ENCODE measurements at regions not wholly inside any gene's neighbourhood (a gene's known extent, or its start where the extent isn't known, plus 50 kb on each side); places are given as distances from the start of the nearest gene placed in this dataset.
A peak's percentile ranks its signal among the peaks of the same experiment; 100 is the strongest.

DNA sequence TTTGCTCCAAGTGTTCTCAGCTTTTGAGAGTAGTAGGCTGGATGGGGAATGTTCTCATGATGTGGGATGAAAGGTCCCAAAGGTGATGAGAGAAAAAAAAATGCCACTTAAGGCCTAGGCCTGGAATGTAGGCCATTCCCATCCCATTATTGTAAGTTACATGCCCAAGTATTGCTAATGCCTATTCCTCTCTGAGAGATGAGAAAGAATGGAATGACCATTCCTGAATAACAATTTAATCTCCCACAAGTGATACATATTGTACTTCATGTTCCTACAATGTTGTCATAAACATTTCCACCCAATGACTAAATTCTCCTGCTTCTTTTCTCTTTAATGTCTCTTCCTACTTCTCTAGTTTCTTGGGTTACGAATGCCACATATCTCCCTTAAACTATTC lies 102.8 kb upstream of the KCNJ16 start:
- H3K4me3 ChIP-seq: no peak overlapping the region
- in situ Hi-C loops (cut with MboI; ENCODE audit: low pct_unique_long_range_greater_than_20kb in 2 of 9, low sequenced_read_pairs in 9 of 9, unreplicated experiment in 9 of 9): loop anchor here in 1 of 9 experiments (25.0 kb wide), 1 partner anchor 110 kb away; no protein-coding TSS in a partner anchor
- H3K27ac ChIP-seq: no peak overlapping the region
- no peak for ATAC-seq (replicated peaks in 6 of 8)
- WGBS, 10 experiments: 43 to 100% (median 100%) methylated on average over 1 of the region's 1 CpG; no CpG with 5 or more reads in 1 of the 10 experiments
- H3K4me1 ChIP-seq (replicated peaks in 1 of 2): no peaks in the 10 kb centered on the region

DNA sequence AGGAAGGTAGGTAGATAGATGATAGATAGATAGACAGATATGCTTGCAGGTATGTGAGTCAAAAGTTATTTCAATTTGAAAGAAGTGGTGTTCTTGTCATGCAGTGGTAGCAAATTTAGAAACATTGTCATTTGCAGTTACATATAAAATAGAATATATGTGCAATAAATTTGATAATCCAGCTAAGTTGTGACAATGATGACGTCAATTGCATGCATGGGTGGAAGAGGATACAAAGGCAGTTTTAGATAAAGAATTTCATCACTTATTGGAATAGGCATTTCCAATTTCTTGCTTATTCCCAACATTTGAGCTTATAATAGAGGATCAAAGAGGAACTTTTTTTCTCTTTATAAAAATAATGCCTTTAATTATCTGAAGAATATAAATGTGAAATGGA lies 99.2 kb upstream of the KCNJ16 start:
- no peak overlapping the region for H3K4me3 ChIP-seq
- in situ Hi-C loops (cut with MboI; ENCODE audit: low pct_unique_long_range_greater_than_20kb in 2 of 9, low sequenced_read_pairs in 9 of 9, unreplicated experiment in 9 of 9): no loop called here
- no peak for ATAC-seq (replicated peaks in 6 of 8)
- no peak overlapping the region for H3K27ac ChIP-seq
- 50 to 100% (median 72%) methylated on average over 1 of the region's 1 CpG; no CpG with 5 or more reads in 2 of the 10 experiments for WGBS, 10 experiments
- no peaks in the 10 kb centered on the region for H3K4me1 ChIP-seq (replicated peaks in 1 of 2)

DNA sequence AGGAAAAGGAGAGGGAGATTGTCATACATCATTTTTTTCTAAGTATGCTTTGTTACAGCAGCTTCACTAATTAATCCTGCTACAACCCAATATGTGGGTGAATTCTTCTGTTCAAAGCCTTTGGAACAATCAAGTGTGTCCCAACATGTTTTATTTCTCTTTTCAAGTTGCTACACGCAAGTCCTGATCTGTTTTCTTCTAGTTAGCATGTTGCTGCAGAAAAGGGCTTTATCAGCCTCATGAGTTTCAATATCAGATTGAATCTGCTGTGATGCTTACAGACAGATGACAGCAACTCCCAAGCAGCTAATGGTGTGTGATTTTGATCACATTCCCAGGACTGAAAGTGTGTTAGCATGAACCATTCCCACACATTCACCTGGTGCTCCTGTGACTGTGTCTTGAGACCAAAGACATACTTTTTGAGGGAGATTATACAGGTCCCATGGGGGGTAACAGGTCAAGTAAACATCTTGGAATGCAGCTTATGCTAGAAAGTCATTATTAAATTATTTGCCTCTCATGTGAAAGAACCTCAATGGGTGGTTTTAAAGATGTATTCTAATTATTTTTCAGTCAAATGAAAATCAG lies 96.9 kb upstream of the KCNJ16 start:
- 27 to 100% (median 100%) methylated on average over 1 of the region's 1 CpG; no CpG with 5 or more reads in 4 of the 10 experiments for WGBS, 10 experiments
- Histone ChIP-seq H3K4me3 (no peak overlapping the region), H3K27ac (no peak overlapping the region), H3K4me1 (replicated peaks in 1 of 2) (no peaks in the 10 kb centered on the region)
- no peak for ATAC-seq (replicated peaks in 6 of 8)
- in situ Hi-C loops (cut with MboI; ENCODE audit: low pct_unique_long_range_greater_than_20kb in 2 of 9, low sequenced_read_pairs in 9 of 9, unreplicated experiment in 9 of 9): no loop called here

DNA sequence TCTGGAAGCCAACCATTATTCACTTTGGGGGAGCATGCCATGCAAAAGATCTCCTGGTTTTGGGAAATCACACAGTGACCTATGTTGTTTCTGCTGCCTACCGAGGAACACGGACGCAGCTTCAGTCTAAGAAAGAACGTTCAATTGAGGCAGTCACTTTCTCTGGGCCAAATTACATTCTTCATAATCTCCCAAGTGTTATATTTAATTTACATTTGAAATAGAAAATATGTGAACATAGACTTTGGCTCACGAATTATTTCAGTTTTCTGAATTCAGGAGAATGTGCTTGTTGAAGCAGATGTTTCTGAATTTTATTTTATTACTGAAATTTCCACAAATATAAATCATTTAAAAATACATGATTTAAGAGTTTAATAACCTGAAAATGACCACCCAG lies 93.6 kb upstream of the KCNJ16 start:
- 36 to 100% (median 80%) methylated on average over 1 to 5 of the region's 5 CpGs for WGBS, 10 experiments
- Histone ChIP-seq H3K27ac (no peak overlapping the region), H3K4me3 (no peak overlapping the region), H3K4me1 (replicated peaks in 1 of 2) (no peaks in the 10 kb centered on the region)
- ATAC-seq (replicated peaks in 6 of 8): no peak
- in situ Hi-C loops (cut with MboI; ENCODE audit: low pct_unique_long_range_greater_than_20kb in 2 of 9, low sequenced_read_pairs in 9 of 9, unreplicated experiment in 9 of 9): no loop called here

DNA sequence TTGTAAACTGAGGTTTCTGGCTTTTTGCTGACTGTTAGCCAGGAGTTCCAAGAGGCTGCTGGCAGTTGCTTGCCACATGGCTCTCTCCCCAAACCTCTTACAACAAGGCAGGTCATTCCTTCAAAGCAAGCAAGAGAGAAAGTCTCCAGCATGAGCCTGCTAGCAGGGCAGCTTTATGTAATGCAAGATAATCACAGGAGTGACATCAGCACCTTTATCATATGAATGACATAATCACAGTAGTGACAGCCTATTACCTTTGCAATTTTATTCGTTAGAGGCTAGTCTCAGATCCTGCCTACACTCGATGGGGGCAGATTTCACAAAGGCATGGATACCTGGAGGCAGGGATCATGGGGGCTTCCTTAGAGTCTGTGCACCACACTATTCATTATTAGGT lies 79.5 kb upstream of the KCNJ16 start:
- 50 to 94% (median 89%) methylated on average over 1 to 2 of the region's 2 CpGs; no CpG with 5 or more reads in 3 of the 10 experiments for WGBS, 10 experiments
- Histone ChIP-seq H3K4me3 (no peak overlapping the region), H3K4me1 (replicated peaks in 1 of 2) (no peaks in the 10 kb centered on the region), H3K27ac (no peak overlapping the region)
- peak in 2 of 8 experiments; percentile 51 to 59 for ATAC-seq (replicated peaks in 6 of 8)
- in situ Hi-C loops (cut with MboI; ENCODE audit: low pct_unique_long_range_greater_than_20kb in 2 of 9, low sequenced_read_pairs in 9 of 9, unreplicated experiment in 9 of 9): no loop called here

DNA sequence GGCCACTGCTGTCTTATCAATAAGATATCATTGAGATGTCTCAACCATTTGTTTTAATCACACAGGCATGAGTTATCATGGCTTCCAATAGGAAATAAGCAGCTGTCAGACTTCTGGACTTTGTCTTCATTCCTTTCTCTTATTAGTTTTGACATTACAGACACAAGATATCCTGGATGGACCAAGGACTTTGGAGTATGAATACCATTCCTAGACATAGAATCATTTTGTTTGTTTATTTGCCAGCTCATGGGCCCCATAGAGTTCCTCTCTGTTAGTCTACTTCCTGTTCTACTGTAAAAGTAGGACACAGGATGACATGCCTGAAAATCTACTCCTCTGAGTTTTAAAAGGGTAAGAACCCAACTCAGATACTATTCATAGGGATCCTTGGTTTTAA lies 77.7 kb upstream of the KCNJ16 start:
- Histone ChIP-seq H3K27ac (no peak overlapping the region), H3K4me1 (replicated peaks in 1 of 2) (no peaks in the 10 kb centered on the region), H3K4me3 (no peak overlapping the region)
- no peak for ATAC-seq (replicated peaks in 6 of 8)
- in situ Hi-C loops (cut with MboI; ENCODE audit: low pct_unique_long_range_greater_than_20kb in 2 of 9, low sequenced_read_pairs in 9 of 9, unreplicated experiment in 9 of 9): no loop called here

DNA sequence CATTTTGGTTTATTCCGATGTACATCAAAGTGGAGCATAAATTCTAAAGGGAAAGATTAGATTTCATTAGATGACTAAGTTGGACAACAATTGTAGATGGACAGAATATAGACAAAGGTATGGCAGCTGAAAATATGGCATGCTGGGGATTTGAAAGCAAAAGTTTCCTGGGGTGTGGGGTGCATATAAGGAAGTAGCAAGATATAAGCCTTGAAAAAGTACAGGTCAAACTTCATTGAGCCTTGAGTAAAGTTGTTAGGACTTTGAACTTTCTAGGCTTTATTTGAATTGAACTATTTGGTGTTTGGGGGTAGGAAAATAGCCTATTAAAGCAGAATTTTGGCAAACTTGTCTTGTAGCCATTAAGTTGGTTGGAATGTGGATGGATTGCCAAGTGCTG lies 75.8 kb upstream of the KCNJ16 start:
- 11 to 100% (median 83%) methylated on average over 1 of the region's 1 CpG; no CpG with 5 or more reads in 1 of the 10 experiments for WGBS, 10 experiments
- no peak for ATAC-seq (replicated peaks in 6 of 8)
- Histone ChIP-seq H3K27ac (no peak overlapping the region), H3K4me1 (replicated peaks in 1 of 2) (no peaks in the 10 kb centered on the region), H3K4me3 (no peak overlapping the region)
- in situ Hi-C loops (cut with MboI; ENCODE audit: low pct_unique_long_range_greater_than_20kb in 2 of 9, low sequenced_read_pairs in 9 of 9, unreplicated experiment in 9 of 9): no loop called here

DNA sequence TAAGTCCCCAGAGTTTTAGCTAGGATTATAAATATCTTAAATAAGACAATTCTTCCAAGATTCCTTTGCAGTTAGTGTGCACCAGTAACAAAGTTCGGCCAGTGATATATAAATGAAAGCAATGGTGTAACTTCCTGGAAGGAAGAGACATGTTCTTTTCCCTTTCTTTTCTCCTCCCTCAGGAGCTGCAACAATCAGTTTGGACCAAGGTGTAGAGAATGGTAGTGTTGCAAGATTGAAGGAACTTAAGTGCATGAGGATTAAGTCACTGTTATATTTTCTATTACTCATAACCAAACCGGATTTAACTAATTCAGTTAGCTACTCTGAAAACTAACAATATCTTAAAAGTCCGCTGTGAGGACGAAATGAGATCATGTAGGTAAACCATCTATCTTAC lies 68.9 kb upstream of the KCNJ16 start:
- no peak overlapping the region for H3K4me3 ChIP-seq
- WGBS, 10 experiments: 32 to 100% (median 85%) methylated on average over 1 to 4 of the region's 4 CpGs
- ATAC-seq (replicated peaks in 6 of 8): no peak
- H3K4me1 ChIP-seq (replicated peaks in 1 of 2): no peaks in the 10 kb centered on the region
- in situ Hi-C loops (cut with MboI; ENCODE audit: low pct_unique_long_range_greater_than_20kb in 2 of 9, low sequenced_read_pairs in 9 of 9, unreplicated experiment in 9 of 9): no loop called here
- no peak overlapping the region for H3K27ac ChIP-seq

DNA sequence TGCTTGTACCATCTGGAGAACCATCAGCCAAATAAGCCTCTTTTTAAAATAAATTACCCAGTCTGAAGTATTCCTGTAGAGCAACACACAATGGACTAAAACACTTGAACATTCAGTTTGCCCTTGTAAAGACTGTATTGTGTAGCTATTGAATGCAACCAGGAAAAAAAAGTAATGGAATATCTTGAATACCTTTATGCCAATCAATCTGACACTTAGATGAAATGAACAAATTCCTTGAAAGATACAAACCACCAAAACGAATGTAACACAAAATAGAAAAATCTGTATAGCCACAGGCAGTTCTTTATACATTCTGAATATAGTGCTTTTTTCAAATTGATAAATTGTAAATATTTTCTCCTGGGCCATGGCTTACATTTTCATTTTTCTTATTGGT lies 63.3 kb upstream of the KCNJ16 start:
- H3K27ac ChIP-seq: no peak overlapping the region
- H3K4me1 ChIP-seq (replicated peaks in 1 of 2): no peaks in the 10 kb centered on the region
- no peak overlapping the region for H3K4me3 ChIP-seq
- in situ Hi-C loops (cut with MboI; ENCODE audit: low pct_unique_long_range_greater_than_20kb in 2 of 9, low sequenced_read_pairs in 9 of 9, unreplicated experiment in 9 of 9): no loop called here
- no peak for ATAC-seq (replicated peaks in 6 of 8)
- WGBS, 10 experiments: 0 to 83% (median 20%) methylated on average over 1 of the region's 1 CpG; no CpG with 5 or more reads in 1 of the 10 experiments

DNA sequence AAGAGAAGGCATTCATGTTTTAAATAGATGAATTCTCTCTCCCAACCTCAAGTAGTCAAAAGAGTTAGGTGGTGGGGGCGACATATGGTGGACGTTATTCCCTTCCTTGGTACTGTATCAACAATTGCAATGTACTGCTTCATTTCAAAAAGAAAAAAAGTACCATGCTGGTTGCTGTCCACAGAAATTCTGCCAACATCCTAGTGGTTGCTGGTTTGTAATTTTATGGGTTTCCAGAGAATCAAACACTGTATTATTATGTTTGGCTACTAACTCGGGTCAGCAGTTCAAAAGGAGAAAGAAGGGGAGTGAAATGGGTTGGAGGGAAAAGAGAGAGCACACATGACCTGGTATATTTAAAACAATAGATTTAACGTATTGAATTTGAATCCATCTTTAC lies 61.1 kb upstream of the KCNJ16 start:
- WGBS, 10 experiments: 15 to 100% (median 86%) methylated on average over 1 to 4 of the region's 4 CpGs; no CpG with 5 or more reads in 1 of the 10 experiments
- no peak for ATAC-seq (replicated peaks in 6 of 8)
- no peak overlapping the region for H3K27ac ChIP-seq
- H3K4me1 ChIP-seq (replicated peaks in 1 of 2): no peaks in the 10 kb centered on the region
- in situ Hi-C loops (cut with MboI; ENCODE audit: low pct_unique_long_range_greater_than_20kb in 2 of 9, low sequenced_read_pairs in 9 of 9, unreplicated experiment in 9 of 9): no loop called here
- H3K4me3 ChIP-seq: no peak overlapping the region

DNA sequence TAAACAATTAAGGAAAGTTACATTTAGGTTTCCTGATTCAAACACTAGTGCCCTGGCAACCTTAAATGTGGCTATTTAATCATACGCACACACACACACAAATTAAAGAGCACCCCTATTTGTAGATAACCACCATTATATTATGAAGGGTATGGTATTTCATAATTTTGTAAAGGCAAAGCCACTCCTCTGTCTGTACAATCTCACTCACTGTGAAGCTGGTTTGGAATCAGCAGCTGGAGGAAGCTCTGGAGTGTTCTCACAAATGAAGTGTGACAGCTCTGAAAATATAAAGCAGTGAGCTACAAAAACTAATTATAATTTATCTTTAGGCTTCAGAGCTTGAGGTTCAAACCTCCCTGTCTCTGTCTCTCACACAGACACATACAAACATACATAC lies 57.9 kb upstream of the KCNJ16 start:
- ATAC-seq (replicated peaks in 6 of 8): no peak
- Histone ChIP-seq H3K4me3 (no peak overlapping the region), H3K4me1 (replicated peaks in 1 of 2) (no peaks in the 10 kb centered on the region), H3K27ac (no peak overlapping the region)
- in situ Hi-C loops (cut with MboI; ENCODE audit: low pct_unique_long_range_greater_than_20kb in 2 of 9, low sequenced_read_pairs in 9 of 9, unreplicated experiment in 9 of 9): no loop called here
- WGBS, 10 experiments: 20 to 100% (median 100%) methylated on average over 1 of the region's 1 CpG; no CpG with 5 or more reads in 4 of the 10 experiments

DNA sequence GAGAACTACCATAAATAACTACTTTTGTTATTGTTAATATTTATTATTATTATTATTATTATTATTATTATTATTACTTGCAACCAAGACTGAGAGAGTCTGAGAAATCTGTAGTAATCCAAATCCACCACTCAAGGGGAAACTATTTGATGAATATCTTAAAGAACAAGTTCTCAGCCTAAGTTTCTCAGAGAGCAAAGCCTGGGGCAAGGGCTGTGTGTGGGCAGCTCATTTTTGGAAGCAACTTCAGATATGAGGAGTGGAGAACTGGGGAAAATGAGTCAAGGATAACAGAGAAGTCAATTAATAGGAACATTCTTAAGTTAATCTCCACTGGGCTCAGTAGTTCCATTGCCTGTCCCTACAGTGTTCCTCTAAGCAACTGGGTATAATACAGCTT lies 57.1 kb upstream of the KCNJ16 start:
- in situ Hi-C loops (cut with MboI; ENCODE audit: low pct_unique_long_range_greater_than_20kb in 2 of 9, low sequenced_read_pairs in 9 of 9, unreplicated experiment in 9 of 9): no loop called here

DNA sequence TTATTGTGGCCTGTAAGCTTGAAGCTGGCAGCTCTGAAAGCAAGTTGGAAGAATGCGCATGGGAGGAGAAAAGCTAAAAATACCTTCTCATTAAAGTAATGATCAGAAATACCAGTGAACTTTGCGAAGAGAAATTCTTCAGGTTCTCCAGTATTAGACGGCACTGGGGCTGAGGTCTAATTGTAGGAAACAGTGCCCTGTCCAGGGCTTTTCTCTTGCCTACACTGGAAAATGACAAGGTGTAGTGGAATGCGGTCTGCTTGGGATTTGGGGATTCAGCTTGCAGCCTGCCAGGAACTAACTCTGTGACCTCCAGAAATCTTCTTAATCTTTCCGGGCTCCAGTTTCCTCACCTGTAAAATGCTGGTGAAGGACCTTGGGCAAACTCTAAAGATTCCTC lies 53.3 kb upstream of the KCNJ16 start:
- in situ Hi-C loops (cut with MboI; ENCODE audit: low pct_unique_long_range_greater_than_20kb in 2 of 9, low sequenced_read_pairs in 9 of 9, unreplicated experiment in 9 of 9): no loop called here

More for the DNA sequence above, 57.1 kb upstream of the KCNJ16 start:
- H3K4me3 ChIP-seq: no peak overlapping the region
- no peak overlapping the region for H3K27ac ChIP-seq
- ATAC-seq (replicated peaks in 6 of 8): no peak
- H3K4me1 ChIP-seq (replicated peaks in 1 of 2): no peaks in the 10 kb centered on the region

DNA sequence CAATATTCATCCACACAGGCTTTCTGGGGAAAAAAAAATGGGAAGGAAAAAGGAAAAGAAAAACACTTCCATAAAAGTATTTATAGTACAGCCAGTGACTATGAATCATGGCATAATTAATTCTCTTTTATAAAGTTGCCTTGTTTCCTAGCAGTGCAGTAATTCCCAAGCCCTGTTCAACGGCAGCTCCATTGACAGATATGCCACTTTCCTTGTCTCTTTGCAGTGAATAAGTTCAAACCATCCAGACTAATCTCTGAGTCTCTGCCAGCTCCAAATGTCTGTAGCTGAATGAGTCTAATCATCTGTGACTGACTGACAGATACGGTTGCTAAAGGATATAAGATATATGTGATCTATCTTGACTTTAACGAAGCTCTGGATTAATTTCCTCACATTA lies 52.9 kb upstream of the KCNJ16 start:
- peak in 4 of 8 experiments; percentile 10 to 37 (median 30) for ATAC-seq (replicated peaks in 6 of 8)
- Histone ChIP-seq H3K4me3 (no peak overlapping the region), H3K27ac (no peak overlapping the region), H3K4me1 (replicated peaks in 1 of 2) (no peaks in the 10 kb centered on the region)
- in situ Hi-C loops (cut with MboI; ENCODE audit: low pct_unique_long_range_greater_than_20kb in 2 of 9, low sequenced_read_pairs in 9 of 9, unreplicated experiment in 9 of 9): no loop called here
- 3 to 100% (median 65%) methylated on average over 2 to 3 of the region's 3 CpGs; no CpG with 5 or more reads in 1 of the 10 experiments for WGBS, 10 experiments

More for the DNA sequence above, 53.3 kb upstream of the KCNJ16 start:
- 0 to 100% (median 87%) methylated on average over 1 to 5 of the region's 5 CpGs; no CpG with 5 or more reads in 2 of the 10 experiments for WGBS, 10 experiments
- Histone ChIP-seq H3K4me1 (replicated peaks in 1 of 2) (no peaks in the 10 kb centered on the region), H3K27ac (no peak overlapping the region), H3K4me3 (no peak overlapping the region)
- peak in 1 of 8 experiments; percentile 49 for ATAC-seq (replicated peaks in 6 of 8)
